Gastrocnemius medialis (tissue), 4 donors: ENCODE measurements at regions not wholly inside any gene's neighbourhood (a gene's known extent, or its start where the extent isn't known, plus 50 kb on each side); places are given as distances from the start of the nearest gene placed in this dataset.

ENCODE experiments used
- ATAC-seq, 2 donors: fragments of 150-250 bp; one replicate each; pipeline ENCODE4 v1.9.1; 2016
- DNase-seq, 2 donors: peaks; one replicate each; pipeline ENCODE4 v3.0.0-alpha.2; 2019
- H3K27ac ChIP-seq, 4 donors: fragments of 200-600 bp; sonication (generic); 1 replicate in 1 of 4; 2 replicates in 3 of 4; pipeline ENCODE4 v1.5.1; 2016 to 2018; ENCODE audit warnings: mild to moderate bottlenecking in 2 of 4, moderate library complexity in 1 of 4
- H3K27me3 ChIP-seq, 3 donors: fragments of 200-600 bp; sonication (generic) in 2 of 3; 1 replicate in 1 of 3; 2 replicates in 2 of 3; pipeline versions ENCODE4 v1.5.1 to v1.6.0; 2016 to 2019; ENCODE audit warnings: mild to moderate bottlenecking in 1 of 3, moderate library complexity in 1 of 3
- H3K36me3 ChIP-seq, 2 donors: fragments of 200-600 bp; sonication (generic) in 1 of 2; one replicate each; pipeline ENCODE4 v1.5.1; 2017 to 2018
- H3K4me1 ChIP-seq, 2 donors: fragments of 200-600 bp; sonication (generic) in 1 of 2; one replicate each; pipeline ENCODE4 v1.5.1; 2016 to 2017; ENCODE audit warnings: mild to moderate bottlenecking in 2 of 2
- H3K4me3 ChIP-seq, 4 donors: fragments of 200-600 bp; sonication (generic) in 3 of 4; 1 replicate in 1 of 4; 2 replicates in 3 of 4; pipeline ENCODE4 v1.5.1; 2016 to 2019; ENCODE audit warnings: mild to moderate bottlenecking in 2 of 4
- H3K9me3 ChIP-seq, 3 donors: fragments of 200-600 bp; sonication (generic) in 2 of 3; 1 replicate in 1 of 3; 2 replicates in 2 of 3; pipeline ENCODE4 v1.5.1; 2016 to 2019
- POLR2A ChIP-seq, 2 donors: fragments of 450-650 bp; IDR thresholded peaks; one replicate each; pipeline ENCODE4 v1.6.1; 2017; ENCODE audit warnings: antibody characterized with exemption in 2 of 2, mild to moderate bottlenecking in 2 of 2, moderate library complexity in 2 of 2
- in situ Hi-C, 4 donors: fragments of 200-750 bp; cut with MboI; loops; one replicate each; pipeline versions ENCODE4 v1.15.0 to v1.8.0; 2017; ENCODE audit warnings: low sequenced_read_pairs in 4 of 4
- intact Hi-C: fragments of 100-400 bp; cut with DNase I; formaldehyde crosslinking; loops from one replicate; pipeline ENCODE4 v1.15.1; 2023; ENCODE audit warnings: low total_unique reads
- TF ChIP-seq, protein P1 (sequence below), 5 experiments: fragments of 450-650 bp in 3 of 5; fragments of 200-600 bp in 2 of 5; sonication (generic) in 2 of 5; IDR thresholded peaks in 4 of 5; conservative IDR thresholded peaks in 1 of 5; 1 replicate in 4 of 5; 2 replicates in 1 of 5; pipeline ENCODE4 v1.5.1; 2016 to 2019; ENCODE audit warnings: antibody characterized with exemption in 5 of 5, mild to moderate bottlenecking in 3 of 5, moderate library complexity in 3 of 5

DNA sequence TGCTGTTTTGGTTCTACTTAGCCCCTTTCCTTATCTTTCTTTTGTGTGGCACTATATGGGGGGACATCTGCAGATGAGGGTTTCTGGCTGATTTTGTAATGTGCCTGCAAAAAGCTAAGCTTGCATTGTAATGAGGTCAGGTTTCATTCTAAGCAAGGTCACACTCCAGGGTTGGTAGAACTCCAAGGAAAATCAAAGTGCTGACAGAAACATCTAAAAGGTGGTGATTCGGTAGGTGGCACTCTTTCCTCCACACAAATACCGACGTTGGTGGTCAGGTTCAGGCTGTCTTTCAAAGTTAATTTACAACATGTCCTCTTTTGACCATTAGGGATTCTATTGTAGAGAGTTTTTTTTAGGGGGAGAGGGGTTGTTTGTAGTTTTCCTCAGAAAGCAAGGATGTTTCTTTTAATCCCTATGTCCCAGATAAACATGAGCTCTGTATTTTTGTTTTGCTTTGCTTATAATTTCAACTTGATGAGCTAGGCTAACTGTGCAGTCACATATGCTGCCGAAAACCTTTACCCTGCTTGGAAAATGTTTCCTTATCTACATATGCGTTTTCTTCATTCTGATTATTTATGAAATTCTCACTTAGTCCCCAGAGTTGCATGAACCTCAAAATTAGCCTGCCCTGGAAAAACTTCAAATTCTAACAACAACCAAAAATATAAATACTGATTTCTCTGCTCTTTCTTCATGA is 434.2 kb downstream of the PPARGC1A start:
- peak; percentile 96 for ATAC-seq
- Histone ChIP-seq H3K36me3 (no peaks in the 10 kb centered on the region), H3K27ac (peak overlapping the region in 2 of 4 donors; percentile 31 to 66), H3K4me3 (peak overlapping the region in 1 of 4 donors; percentile 19), H3K27me3 (no peaks in the 10 kb centered on the region), H3K4me1 (peaks cover 19 to 30% of the 10 kb centered on the region in 2 donors), H3K9me3 (no peaks in the 10 kb centered on the region)
- in situ Hi-C loops: no loop called here
- TF ChIP-seq, protein P1, sequence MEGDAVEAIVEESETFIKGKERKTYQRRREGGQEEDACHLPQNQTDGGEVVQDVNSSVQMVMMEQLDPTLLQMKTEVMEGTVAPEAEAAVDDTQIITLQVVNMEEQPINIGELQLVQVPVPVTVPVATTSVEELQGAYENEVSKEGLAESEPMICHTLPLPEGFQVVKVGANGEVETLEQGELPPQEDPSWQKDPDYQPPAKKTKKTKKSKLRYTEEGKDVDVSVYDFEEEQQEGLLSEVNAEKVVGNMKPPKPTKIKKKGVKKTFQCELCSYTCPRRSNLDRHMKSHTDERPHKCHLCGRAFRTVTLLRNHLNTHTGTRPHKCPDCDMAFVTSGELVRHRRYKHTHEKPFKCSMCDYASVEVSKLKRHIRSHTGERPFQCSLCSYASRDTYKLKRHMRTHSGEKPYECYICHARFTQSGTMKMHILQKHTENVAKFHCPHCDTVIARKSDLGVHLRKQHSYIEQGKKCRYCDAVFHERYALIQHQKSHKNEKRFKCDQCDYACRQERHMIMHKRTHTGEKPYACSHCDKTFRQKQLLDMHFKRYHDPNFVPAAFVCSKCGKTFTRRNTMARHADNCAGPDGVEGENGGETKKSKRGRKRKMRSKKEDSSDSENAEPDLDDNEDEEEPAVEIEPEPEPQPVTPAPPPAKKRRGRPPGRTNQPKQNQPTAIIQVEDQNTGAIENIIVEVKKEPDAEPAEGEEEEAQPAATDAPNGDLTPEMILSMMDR (IDR thresholded peaks at IDR 0.05 in 4 of 5, conservative IDR thresholded peaks at IDR 0.05 in 1 of 5): peak in 2 of 5 experiments; percentile 5 to 33
- TF ChIP-seq POLR2A (IDR thresholded peaks at IDR 0.05): no peak
- DNase-seq: peak; percentile 24 to 45
- intact Hi-C loops: loop anchor here (1.0 kb wide), 1 partner anchor 87 kb away; no protein-coding TSS in a partner anchor

DNA sequence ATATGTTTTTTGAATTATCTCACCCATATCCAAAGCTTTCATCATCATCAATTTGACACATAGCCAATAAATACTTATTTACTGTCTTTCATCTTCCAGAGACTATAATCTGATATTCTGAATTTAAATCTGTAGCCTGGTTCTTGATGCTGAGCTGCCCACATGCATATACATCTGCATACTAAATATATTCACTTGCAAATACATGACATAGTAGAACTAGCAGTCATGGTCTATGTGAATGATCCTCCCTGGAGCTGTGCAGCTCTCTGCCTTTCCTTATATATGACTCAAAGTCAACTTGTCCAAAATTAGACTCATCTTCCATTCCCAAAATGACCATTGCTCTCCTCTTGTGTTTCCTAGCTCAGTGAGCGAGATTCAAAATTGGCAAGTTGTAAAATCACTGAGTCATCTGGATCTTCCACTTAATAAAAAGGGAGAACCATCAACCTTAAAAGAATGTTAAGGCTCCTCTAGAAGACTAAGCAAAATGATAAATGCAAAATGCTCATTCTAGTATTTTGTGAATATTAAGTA is 448.2 kb downstream of the PPARGC1A start:
- in situ Hi-C loops: no loop called here
- no peaks in the 10 kb centered on the region for H3K4me1 ChIP-seq
- no peak overlapping the region for H3K4me3 ChIP-seq
- no peak overlapping the region for H3K27ac ChIP-seq
- H3K9me3 ChIP-seq: no peaks in the 10 kb centered on the region
- TF ChIP-seq, protein P1 (IDR thresholded peaks at IDR 0.05 in 4 of 5, conservative IDR thresholded peaks at IDR 0.05 in 1 of 5): no peak
- no peak for TF ChIP-seq POLR2A (IDR thresholded peaks at IDR 0.05)
- ATAC-seq (no peak), DNase-seq (no peak)
- H3K36me3 ChIP-seq: no peaks in the 10 kb centered on the region
- no peaks in the 10 kb centered on the region for H3K27me3 ChIP-seq
- intact Hi-C loops: no loop called here

DNA sequence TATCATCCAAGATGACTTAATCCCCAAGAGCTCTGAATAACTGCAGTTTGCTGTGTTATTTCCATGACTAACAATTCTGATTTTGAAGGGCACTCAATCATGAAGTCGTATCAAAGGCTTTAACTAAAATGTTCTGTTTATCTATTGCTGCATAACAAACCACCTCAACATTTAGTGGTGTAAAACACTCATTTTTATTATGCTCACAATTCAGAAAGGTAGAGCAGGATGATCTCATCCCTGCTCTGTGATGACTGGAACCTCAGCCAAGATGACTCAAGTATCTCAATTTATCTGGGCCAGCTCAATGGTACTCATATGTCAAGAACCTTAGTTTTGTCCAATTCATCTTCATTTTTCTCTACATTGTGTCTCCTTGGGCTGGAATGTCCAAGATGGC is 451.1 kb downstream of the PPARGC1A start:
- peak; percentile 53 to 66 for ATAC-seq

DNA sequence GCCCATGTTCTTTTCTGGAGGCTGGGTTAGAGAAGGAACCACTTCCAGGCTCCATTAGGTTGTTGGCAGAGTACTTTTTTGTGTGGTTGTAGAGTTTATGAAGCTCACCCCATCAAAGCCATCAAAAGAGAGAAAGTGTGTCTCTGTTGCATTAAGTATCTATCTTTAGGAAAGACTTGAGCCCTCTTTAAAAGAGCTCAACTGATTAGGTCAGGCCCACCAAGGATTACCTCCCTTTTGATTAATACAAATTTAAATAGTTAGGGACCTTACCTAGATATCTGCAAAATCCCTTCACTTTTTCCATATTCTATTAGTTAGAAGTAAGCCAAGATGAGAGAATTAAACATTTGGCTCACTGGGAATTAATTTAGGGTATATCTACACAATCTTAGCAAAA is 460.4 kb downstream of the PPARGC1A start:
- Histone ChIP-seq H3K4me1 (peaks cover 11 to 18% of the 10 kb centered on the region in 2 donors), H3K27me3 (no peaks in the 10 kb centered on the region), H3K27ac (no peak overlapping the region), H3K36me3 (no peaks in the 10 kb centered on the region), H3K4me3 (no peak overlapping the region), H3K9me3 (no peaks in the 10 kb centered on the region)
- DNase-seq (no peak), ATAC-seq (no peak)
- intact Hi-C loops (no loop called here), in situ Hi-C loops (no loop called here)
- no peak for TF ChIP-seq POLR2A (IDR thresholded peaks at IDR 0.05)

More for the DNA sequence above, 451.1 kb downstream of the PPARGC1A start:
- Histone ChIP-seq H3K27me3 (no peaks in the 10 kb centered on the region), H3K4me3 (no peak overlapping the region), H3K4me1 (no peaks in the 10 kb centered on the region), H3K9me3 (no peaks in the 10 kb centered on the region), H3K27ac (no peak overlapping the region), H3K36me3 (no peaks in the 10 kb centered on the region)
- no peak for DNase-seq
- no peak for TF ChIP-seq POLR2A (IDR thresholded peaks at IDR 0.05)
- TF ChIP-seq, protein P1 (IDR thresholded peaks at IDR 0.05 in 4 of 5, conservative IDR thresholded peaks at IDR 0.05 in 1 of 5): no peak
- in situ Hi-C loops: no loop called here
- intact Hi-C loops: no loop called here

DNA sequence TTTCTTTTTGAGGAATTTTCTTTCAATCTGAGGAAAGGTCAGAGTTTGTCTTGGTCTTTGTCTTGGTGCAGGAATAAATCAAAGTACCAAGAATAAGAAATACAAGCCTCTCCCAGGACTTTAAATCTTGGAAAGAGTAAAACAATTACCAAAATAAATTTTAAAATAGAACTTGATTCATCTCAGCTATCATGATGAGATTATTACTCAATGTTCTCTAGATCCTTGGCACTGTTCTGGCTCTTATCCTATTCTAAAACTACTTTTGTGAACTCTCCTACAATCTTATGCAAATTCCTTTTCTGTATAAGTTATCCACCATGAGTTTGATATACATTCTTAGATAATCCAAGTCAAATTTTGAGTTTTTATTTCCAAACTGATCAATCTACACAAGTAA is 464.3 kb downstream of the PPARGC1A start:
- no peaks in the 10 kb centered on the region for H3K36me3 ChIP-seq
- no peak overlapping the region for H3K4me3 ChIP-seq
- TF ChIP-seq POLR2A (IDR thresholded peaks at IDR 0.05): no peak
- TF ChIP-seq, protein P1 (IDR thresholded peaks at IDR 0.05 in 4 of 5, conservative IDR thresholded peaks at IDR 0.05 in 1 of 5): no peak
- intact Hi-C loops: no loop called here
- DNase-seq (no peak), ATAC-seq (peak; percentile 85 to 90)
- no peaks in the 10 kb centered on the region for H3K27me3 ChIP-seq
- peaks cover 11 to 21% of the 10 kb centered on the region in 2 donors for H3K4me1 ChIP-seq
- H3K27ac ChIP-seq: peak overlapping the region in 1 of 4 donors; percentile 24
- no peaks in the 10 kb centered on the region for H3K9me3 ChIP-seq
- in situ Hi-C loops: no loop called here
